ENCODE measurements at regions not wholly inside any gene's neighbourhood (a gene's known extent, or its start where the extent isn't known, plus 50 kb on each side); places are given as distances from the start of the nearest gene placed in this dataset.

GRCh38 chr14:42311876-42312275 lies 705.2 kb downstream of the LRFN5 start:
- Mint-ChIP-seq H3K27ac (no peak overlapping the region), H3K27me3 (ENCODE audit: low read depth) (no peaks in the 10 kb centered on the region), H3K36me3 (ENCODE audit: insufficient read depth in 2 of 2) (peaks cover 3 to 9% of the 10 kb centered on the region in 2 donors), H3K9me3 (peaks cover 4 to 16% of the 10 kb centered on the region in 2 donors), H3K4me1 (ENCODE audit: low read depth) (no peaks in the 10 kb centered on the region), H3K4me3 (no peak overlapping the region)
- DNase-seq (no peak), ATAC-seq (replicated peaks in 1 of 2) (no peak)

GRCh38 chr14:42307239-42307825 lies 700.7 kb downstream of the LRFN5 start:
- no peak overlapping the region for H3K4me3 Mint-ChIP-seq
- H3K9me3 Mint-ChIP-seq = peaks cover 4 to 16% of the 10 kb centered on the region in 2 donors
- no peaks in the 10 kb centered on the region for H3K4me1 Mint-ChIP-seq (ENCODE audit: low read depth)
- no peak overlapping the region for H3K27ac Mint-ChIP-seq
- peaks cover 3 to 9% of the 10 kb centered on the region in 2 donors for H3K36me3 Mint-ChIP-seq (ENCODE audit: insufficient read depth in 2 of 2)
- no peaks in the 10 kb centered on the region for H3K27me3 Mint-ChIP-seq (ENCODE audit: low read depth)
- ATAC-seq (replicated peaks in 1 of 2) = no peak
- no peak for DNase-seq

- peaks cover 0 to 2% of the 10 kb centered on the region in 2 donors for H3K9me3 Mint-ChIP-seq
- H3K27me3 Mint-ChIP-seq (ENCODE audit: low read depth) = no peaks in the 10 kb centered on the region
- H3K27ac Mint-ChIP-seq = no peak overlapping the region
- H3K4me3 Mint-ChIP-seq = no peak overlapping the region
- ATAC-seq (replicated peaks in 1 of 2) (no peak), DNase-seq (no peak)
- no peaks in the 10 kb centered on the region for H3K36me3 Mint-ChIP-seq (ENCODE audit: insufficient read depth in 2 of 2)
- H3K4me1 Mint-ChIP-seq (ENCODE audit: low read depth) = no peaks in the 10 kb centered on the region
Measured at GRCh38 chr14:42299692-42300091, 693.0 kb downstream of the LRFN5 start.

- H3K9me3 Mint-ChIP-seq = peaks cover 6 to 7% of the 10 kb centered on the region in 2 donors
- H3K27ac Mint-ChIP-seq = no peak overlapping the region
- H3K4me1 Mint-ChIP-seq (ENCODE audit: low read depth) = no peaks in the 10 kb centered on the region
- no peaks in the 10 kb centered on the region for H3K27me3 Mint-ChIP-seq (ENCODE audit: low read depth)
- H3K4me3 Mint-ChIP-seq = no peak overlapping the region
- H3K36me3 Mint-ChIP-seq (ENCODE audit: insufficient read depth in 2 of 2) = peaks cover 0 to 4% of the 10 kb centered on the region in 2 donors
- ATAC-seq (replicated peaks in 1 of 2) (no peak), DNase-seq (no peak)
Measured at GRCh38 chr14:42293180-42293579, 686.5 kb downstream of the LRFN5 start.

- H3K4me1 Mint-ChIP-seq (ENCODE audit: low read depth) = no peaks in the 10 kb centered on the region
- no peak for ATAC-seq (replicated peaks in 1 of 2)
Measured at GRCh38 chr14:42277840-42278239, 671.2 kb downstream of the LRFN5 start.

GRCh38 chr14:42269234-42269633 lies 662.6 kb downstream of the LRFN5 start:
- Mint-ChIP-seq H3K4me1 (ENCODE audit: low read depth) (no peaks in the 10 kb centered on the region), H3K9me3 (peaks cover 0 to 3% of the 10 kb centered on the region in 2 donors), H3K36me3 (ENCODE audit: insufficient read depth in 2 of 2) (peaks cover 0 to 2% of the 10 kb centered on the region in 2 donors), H3K27ac (no peak overlapping the region), H3K27me3 (ENCODE audit: low read depth) (no peaks in the 10 kb centered on the region), H3K4me3 (no peak overlapping the region)
- ATAC-seq (replicated peaks in 1 of 2) (no peak), DNase-seq (no peak)

More at GRCh38 chr14:42277840-42278239, 671.2 kb downstream of the LRFN5 start:
- no peaks in the 10 kb centered on the region for H3K27me3 Mint-ChIP-seq (ENCODE audit: low read depth)
- peaks cover 4 to 13% of the 10 kb centered on the region in 2 donors for H3K9me3 Mint-ChIP-seq
- peaks cover 0 to 3% of the 10 kb centered on the region in 2 donors for H3K36me3 Mint-ChIP-seq (ENCODE audit: insufficient read depth in 2 of 2)
- no peak overlapping the region for H3K27ac Mint-ChIP-seq
- no peak overlapping the region for H3K4me3 Mint-ChIP-seq
- DNase-seq = no peak

GRCh38 chr14:42248131-42248530 lies 641.5 kb downstream of the LRFN5 start:
- DNase-seq (no peak), ATAC-seq (replicated peaks in 1 of 2) (no peak)
- Mint-ChIP-seq H3K9me3 (peaks cover 3% of the 10 kb centered on the region in 2 donors), H3K4me1 (ENCODE audit: low read depth) (no peaks in the 10 kb centered on the region), H3K27me3 (ENCODE audit: low read depth) (no peaks in the 10 kb centered on the region), H3K27ac (no peak overlapping the region), H3K4me3 (no peak overlapping the region), H3K36me3 (ENCODE audit: insufficient read depth in 2 of 2) (no peaks in the 10 kb centered on the region)

GRCh38 chr14:42241101-42241500 lies 634.4 kb downstream of the LRFN5 start:
- Mint-ChIP-seq H3K9me3 (peaks cover 8% of the 10 kb centered on the region in 2 donors), H3K27ac (no peak overlapping the region), H3K27me3 (ENCODE audit: low read depth) (no peaks in the 10 kb centered on the region), H3K4me3 (no peak overlapping the region), H3K4me1 (ENCODE audit: low read depth) (no peaks in the 10 kb centered on the region), H3K36me3 (ENCODE audit: insufficient read depth in 2 of 2) (peaks cover 0 to 2% of the 10 kb centered on the region in 2 donors)
- DNase-seq (no peak), ATAC-seq (replicated peaks in 1 of 2) (no peak)

GRCh38 chr14:42229976-42230375 lies 623.3 kb downstream of the LRFN5 start:
- H3K27me3 Mint-ChIP-seq (ENCODE audit: low read depth) = no peaks in the 10 kb centered on the region
- no peak for ATAC-seq (replicated peaks in 1 of 2)

GRCh38 chr14:42229294-42229693 lies 622.6 kb downstream of the LRFN5 start:
- H3K27ac Mint-ChIP-seq = no peak overlapping the region
- H3K4me1 Mint-ChIP-seq (ENCODE audit: low read depth) = no peaks in the 10 kb centered on the region

More at GRCh38 chr14:42229976-42230375, 623.3 kb downstream of the LRFN5 start:
- Mint-ChIP-seq H3K4me3 (no peak overlapping the region), H3K4me1 (ENCODE audit: low read depth) (no peaks in the 10 kb centered on the region), H3K9me3 (peaks cover 0 to 4% of the 10 kb centered on the region in 2 donors), H3K27ac (no peak overlapping the region), H3K36me3 (ENCODE audit: insufficient read depth in 2 of 2) (no peaks in the 10 kb centered on the region)
- DNase-seq = no peak

GRCh38 chr14:42228611-42229010 lies 621.9 kb downstream of the LRFN5 start:
- Mint-ChIP-seq H3K9me3 (peaks cover 0 to 2% of the 10 kb centered on the region in 2 donors), H3K27ac (no peak overlapping the region), H3K36me3 (ENCODE audit: insufficient read depth in 2 of 2) (no peaks in the 10 kb centered on the region), H3K4me1 (ENCODE audit: low read depth) (no peaks in the 10 kb centered on the region), H3K27me3 (ENCODE audit: low read depth) (no peaks in the 10 kb centered on the region), H3K4me3 (no peak overlapping the region)
- DNase-seq (no peak), ATAC-seq (replicated peaks in 1 of 2) (no peak)

More at GRCh38 chr14:42229294-42229693, 622.6 kb downstream of the LRFN5 start:
- Mint-ChIP-seq H3K27me3 (ENCODE audit: low read depth) (no peaks in the 10 kb centered on the region), H3K36me3 (ENCODE audit: insufficient read depth in 2 of 2) (no peaks in the 10 kb centered on the region), H3K9me3 (peaks cover 0 to 2% of the 10 kb centered on the region in 2 donors), H3K4me3 (no peak overlapping the region)
- DNase-seq (no peak), ATAC-seq (replicated peaks in 1 of 2) (no peak)

GRCh38 chr14:42224053-42224888 lies 617.6 kb downstream of the LRFN5 start:
- DNase-seq (peak; percentile 13 to 18), ATAC-seq (replicated peaks in 1 of 2) (no peak)
- Mint-ChIP-seq H3K27me3 (ENCODE audit: low read depth) (no peaks in the 10 kb centered on the region), H3K4me3 (no peak overlapping the region), H3K36me3 (ENCODE audit: insufficient read depth in 2 of 2) (no peaks in the 10 kb centered on the region), H3K9me3 (peaks cover 0 to 2% of the 10 kb centered on the region in 2 donors), H3K27ac (no peak overlapping the region), H3K4me1 (ENCODE audit: low read depth) (no peaks in the 10 kb centered on the region)

- H3K4me3 Mint-ChIP-seq = no peak overlapping the region
- H3K4me1 Mint-ChIP-seq (ENCODE audit: low read depth) = no peaks in the 10 kb centered on the region
- H3K9me3 Mint-ChIP-seq = peaks cover 0 to 2% of the 10 kb centered on the region in 2 donors
- no peaks in the 10 kb centered on the region for H3K27me3 Mint-ChIP-seq (ENCODE audit: low read depth)
- DNase-seq = no peak
- H3K36me3 Mint-ChIP-seq (ENCODE audit: insufficient read depth in 2 of 2) = no peaks in the 10 kb centered on the region
- no peak for ATAC-seq (replicated peaks in 1 of 2)
- H3K27ac Mint-ChIP-seq = no peak overlapping the region
Measured at GRCh38 chr14:42222924-42223471, 616.3 kb downstream of the LRFN5 start.

All from activated T-cell treated with anti-CD3 and anti-CD28 coated beads, Interleukin-2, amount 50 U/mL, for 72 hours (primary cell).